ENCODE measurements at regions not wholly inside any gene's neighbourhood (a gene's known extent, or its start where the extent isn't known, plus 50 kb on each side); places are given as distances from the start of the nearest gene placed in this dataset.

- DNase-seq, result no peak
These were observed 530.5 kb downstream of the MTRR start for GRCh38 chr5:8399471-8399870.

- DNase-seq, result no peak
These were observed 539.3 kb downstream of the MTRR start for GRCh38 chr5:8408258-8408657.

- no peak for DNase-seq
These were observed 541.7 kb downstream of the MTRR start for GRCh38 chr5:8410618-8411017.

GRCh38 chr5:8413975-8414374, 545.0 kb downstream of the MTRR start:
- no peak for DNase-seq

- no peak for DNase-seq
These were observed 548.5 kb downstream of the MTRR start for GRCh38 chr5:8417316-8418048.

- no peak for DNase-seq
These were observed 549.1 kb downstream of the MTRR start for GRCh38 chr5:8418049-8418426.

GRCh38 chr5:8429778-8430758, 561.1 kb downstream of the MTRR start:
- no peak for DNase-seq

- no peak for DNase-seq
These were observed 565.6 kb downstream of the MTRR start for GRCh38 chr5:8434501-8434900.

GRCh38 chr5:8436924-8437323, 568.0 kb downstream of the MTRR start:
- DNase-seq, result no peak

GRCh38 chr5:8445139-8445538, 576.2 kb downstream of the MTRR start:
- no peak for DNase-seq

- no peak for DNase-seq
These were observed 577.2 kb downstream of the MTRR start for GRCh38 chr5:8446179-8446578.

- DNase-seq, result no peak
These were observed 587.9 kb downstream of the MTRR start for GRCh38 chr5:8456846-8457186.

GRCh38 chr5:8457187-8458037, 588.5 kb downstream of the MTRR start:
- DNase-seq, result no peak

- no peak for DNase-seq
These were observed 589.1 kb downstream of the MTRR start for GRCh38 chr5:8458038-8458383.

- no peak for DNase-seq
These were observed 592.6 kb downstream of the MTRR start for GRCh38 chr5:8461543-8461942.

- no peak for DNase-seq
These were observed 593.6 kb downstream of the MTRR start for GRCh38 chr5:8462565-8462964.

GRCh38 chr5:8470489-8470888, 601.5 kb downstream of the MTRR start:
- no peak for DNase-seq

GRCh38 chr5:8471581-8471980, 602.6 kb downstream of the MTRR start:
- no peak for DNase-seq

- no peak for DNase-seq
These were observed 604.1 kb downstream of the MTRR start for GRCh38 chr5:8473016-8473415.

- DNase-seq, result no peak
These were observed 605.0 kb downstream of the MTRR start for GRCh38 chr5:8473827-8474568.

GRCh38 chr5:8474569-8474930, 605.6 kb downstream of the MTRR start:
- peak; percentile 28 for DNase-seq

- peak; percentile 36 for DNase-seq
These were observed 609.4 kb downstream of the MTRR start for GRCh38 chr5:8478326-8478725.

GRCh38 chr5:8481007-8481406, 612.1 kb downstream of the MTRR start:
- no peak for DNase-seq

Data from MV-4-11 (cell line).